ENCODE measurements at regions not wholly inside any gene's neighbourhood (a gene's known extent, or its start where the extent isn't known, plus 50 kb on each side); places are given as distances from the start of the nearest gene placed in this dataset.
A peak's percentile ranks its signal among the peaks of the same experiment; 100 is the strongest.

- Histone ChIP-seq H3K9me3 (peaks cover 14% of the 10 kb centered on the region), H3K4me3 (no peak overlapping the region), H3K4me1 (ENCODE audit: low read depth) (no peaks in the 10 kb centered on the region), H3K36me3 (ENCODE audit: low read depth) (no peaks in the 10 kb centered on the region)
- ATAC-seq (no peak), DNase-seq (no peak)
- TF ChIP-seq CTCF (IDR thresholded peaks at IDR 0.05), result no peak
- intact Hi-C loops (cut with DNase I, micrococcal nuclease), result loop anchor here in 1 of 2 donors (10.0 kb wide), 1 partner anchor 372 kb away; no protein-coding TSS in a partner anchor
Observed at GRCh38 chr18:55786651-55787272, 198.8 kb upstream of the TCF4 start.

DNA sequence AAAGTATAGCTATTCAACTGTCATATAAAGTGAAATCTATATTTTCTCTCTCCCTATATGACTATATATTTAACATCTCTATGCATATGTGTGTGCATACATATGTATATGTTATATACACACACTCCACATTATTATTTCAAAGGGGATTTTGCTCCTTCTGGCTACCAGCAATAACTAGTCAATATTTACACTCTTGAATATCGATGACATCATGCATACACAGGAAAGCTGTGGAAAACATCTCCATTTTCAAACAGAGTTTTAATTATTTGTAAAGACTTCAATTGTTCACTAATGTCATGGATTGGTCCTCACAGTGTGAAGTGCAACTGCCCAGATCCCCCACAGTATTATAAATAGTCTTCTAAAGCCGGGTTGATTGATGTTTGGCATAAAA, 195.9 kb upstream of the TCF4 start:
- H3K9me3 ChIP-seq, result peaks cover 2% of the 10 kb centered on the region
- ATAC-seq, result no peak
- DNase-seq, result no peak
- H3K36me3 ChIP-seq (ENCODE audit: low read depth), result no peaks in the 10 kb centered on the region
- TF ChIP-seq CTCF (IDR thresholded peaks at IDR 0.05), result no peak
- no peak overlapping the region for H3K4me3 ChIP-seq
- no peaks in the 10 kb centered on the region for H3K4me1 ChIP-seq (ENCODE audit: low read depth)
- intact Hi-C loops (cut with DNase I, micrococcal nuclease), result loop anchor here in 1 of 2 donors (10.0 kb wide), 1 partner anchor 369 kb away; no protein-coding TSS in a partner anchor

GRCh38 chr18:55781481-55781957, 193.5 kb upstream of the TCF4 start:
- Histone ChIP-seq H3K4me3 (no peak overlapping the region), H3K9me3 (peaks cover under 1% of the 10 kb centered on the region), H3K36me3 (ENCODE audit: low read depth) (no peaks in the 10 kb centered on the region), H3K4me1 (ENCODE audit: low read depth) (no peaks in the 10 kb centered on the region)
- TF ChIP-seq CTCF (IDR thresholded peaks at IDR 0.05), result no peak
- ATAC-seq (no peak), DNase-seq (peak in 1 of 3 donors; percentile 25)
- intact Hi-C loops (cut with DNase I, micrococcal nuclease), result loop anchor here in 1 of 2 donors (10.0 kb wide), 1 partner anchor 367 kb away; no protein-coding TSS in a partner anchor

DNA sequence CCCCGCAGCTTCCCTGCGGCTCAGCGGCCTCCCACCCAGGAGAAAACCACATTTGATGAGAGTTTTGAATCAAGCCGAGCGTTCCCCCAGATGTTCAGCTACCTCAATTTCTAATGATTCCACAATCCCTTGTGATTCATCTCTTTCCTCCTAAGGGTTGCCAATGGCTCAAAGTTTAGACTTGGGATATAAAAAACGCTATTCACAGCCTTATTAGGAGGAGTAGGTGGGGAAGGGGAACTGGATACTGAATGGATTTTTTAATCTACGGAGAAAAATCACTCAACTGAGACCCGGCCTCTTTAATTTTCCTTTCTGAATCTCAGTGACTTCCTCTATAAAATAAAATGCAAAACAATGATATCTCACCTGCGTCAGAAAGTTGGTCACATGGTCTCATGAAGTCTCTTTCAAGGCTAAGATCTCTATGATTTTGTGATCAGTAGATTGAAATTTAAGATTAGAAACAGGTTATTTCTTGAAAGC, 192.6 kb upstream of the TCF4 start:
- no peak overlapping the region for H3K4me3 ChIP-seq
- intact Hi-C loops (cut with DNase I, micrococcal nuclease), result loop anchor here in 1 of 2 donors (10.0 kb wide), 1 partner anchor 366 kb away; no protein-coding TSS in a partner anchor
- no peak for DNase-seq
- H3K36me3 ChIP-seq (ENCODE audit: low read depth), result no peaks in the 10 kb centered on the region
- no peaks in the 10 kb centered on the region for H3K9me3 ChIP-seq
- no peak for TF ChIP-seq CTCF (IDR thresholded peaks at IDR 0.05)
- H3K4me1 ChIP-seq (ENCODE audit: low read depth), result no peaks in the 10 kb centered on the region
- ATAC-seq, result no peak

- Histone ChIP-seq H3K36me3 (ENCODE audit: low read depth) (no peaks in the 10 kb centered on the region), H3K4me1 (ENCODE audit: low read depth) (no peaks in the 10 kb centered on the region), H3K4me3 (no peak overlapping the region), H3K9me3 (no peaks in the 10 kb centered on the region)
- ATAC-seq (peak; percentile 38), DNase-seq (peak; percentile 7 to 47 (median 27))
- intact Hi-C loops (cut with DNase I, micrococcal nuclease), result loop anchor here (10.0 kb wide), 1 partner anchor 365 kb away; no protein-coding TSS in a partner anchor
- no peak for TF ChIP-seq CTCF (IDR thresholded peaks at IDR 0.05)
Observed at GRCh38 chr18:55779691-55780585, 191.9 kb upstream of the TCF4 start.

Data from mucosa of descending colon (tissue), 3 donors.